Endothelial cell (in vitro differentiated cells): ENCODE measurements at regions not wholly inside any gene's neighbourhood (a gene's known extent, or its start where the extent isn't known, plus 50 kb on each side); places are given as distances from the start of the nearest gene placed in this dataset.

Experiments
- DNase-seq: peaks from one replicate; pipeline ENCODE4 v3.0.0; 2021; ENCODE audit warnings: low spot score
- H3K27ac Mint-ChIP-seq: one replicate; pipeline ENCODE4 v1.8.0; 2021; ENCODE audit warnings: mixed read lengths, inconsistent platforms; ENCODE audit not compliant: unreplicated experiment
- H3K27me3 Mint-ChIP-seq: one replicate; pipeline ENCODE4 v1.8.0; 2021; ENCODE audit warnings: mild to moderate bottlenecking, moderate library complexity, mixed read lengths, inconsistent platforms; ENCODE audit not compliant: unreplicated experiment
- H3K36me3 Mint-ChIP-seq: one replicate; pipeline ENCODE4 v1.8.0; 2021; ENCODE audit warnings: mild to moderate bottlenecking, low read depth, mixed read lengths, inconsistent platforms; ENCODE audit not compliant: unreplicated experiment
- H3K4me1 Mint-ChIP-seq: one replicate; pipeline ENCODE4 v1.8.0; 2021; ENCODE audit warnings: mild to moderate bottlenecking, mixed read lengths, inconsistent platforms; ENCODE audit not compliant: unreplicated experiment
- H3K4me3 Mint-ChIP-seq: one replicate; pipeline ENCODE4 v1.8.0; 2021; ENCODE audit warnings: mild to moderate bottlenecking, mixed read lengths, inconsistent platforms; ENCODE audit not compliant: unreplicated experiment
- H3K9me3 Mint-ChIP-seq: one replicate; pipeline ENCODE4 v1.8.0; 2021; ENCODE audit warnings: mixed read lengths, inconsistent platforms; ENCODE audit not compliant: unreplicated experiment
- TF ChIP-seq, protein P1 (sequence below): fragments of 200-600 bp; sonication (generic); IDR thresholded peaks from one replicate; pipeline ENCODE4 v1.5.0; 2021; ENCODE audit warnings: antibody characterized with exemption; ENCODE audit not compliant: unreplicated experiment

DNA sequence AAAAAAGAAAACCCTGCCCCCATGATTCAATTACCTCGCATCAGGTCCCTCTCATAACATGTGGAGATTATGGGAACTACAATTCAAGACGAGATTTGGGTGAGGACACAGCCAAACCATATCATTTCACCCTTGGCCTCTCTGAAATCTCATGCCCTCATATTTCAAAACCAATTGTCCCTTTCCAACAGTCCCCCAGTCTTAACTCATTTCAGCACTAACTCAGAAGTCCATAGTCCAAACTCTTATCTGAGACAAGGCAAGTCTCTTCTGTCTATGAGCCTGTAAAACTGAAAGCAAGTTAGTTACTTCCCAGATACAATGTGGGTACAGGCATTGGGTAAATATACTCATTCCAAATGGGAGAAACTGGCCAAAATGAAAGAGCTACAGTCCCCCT lies 536.1 kb downstream of the MEI4 start:
- DNase-seq: no peak
- TF ChIP-seq, protein P1, sequence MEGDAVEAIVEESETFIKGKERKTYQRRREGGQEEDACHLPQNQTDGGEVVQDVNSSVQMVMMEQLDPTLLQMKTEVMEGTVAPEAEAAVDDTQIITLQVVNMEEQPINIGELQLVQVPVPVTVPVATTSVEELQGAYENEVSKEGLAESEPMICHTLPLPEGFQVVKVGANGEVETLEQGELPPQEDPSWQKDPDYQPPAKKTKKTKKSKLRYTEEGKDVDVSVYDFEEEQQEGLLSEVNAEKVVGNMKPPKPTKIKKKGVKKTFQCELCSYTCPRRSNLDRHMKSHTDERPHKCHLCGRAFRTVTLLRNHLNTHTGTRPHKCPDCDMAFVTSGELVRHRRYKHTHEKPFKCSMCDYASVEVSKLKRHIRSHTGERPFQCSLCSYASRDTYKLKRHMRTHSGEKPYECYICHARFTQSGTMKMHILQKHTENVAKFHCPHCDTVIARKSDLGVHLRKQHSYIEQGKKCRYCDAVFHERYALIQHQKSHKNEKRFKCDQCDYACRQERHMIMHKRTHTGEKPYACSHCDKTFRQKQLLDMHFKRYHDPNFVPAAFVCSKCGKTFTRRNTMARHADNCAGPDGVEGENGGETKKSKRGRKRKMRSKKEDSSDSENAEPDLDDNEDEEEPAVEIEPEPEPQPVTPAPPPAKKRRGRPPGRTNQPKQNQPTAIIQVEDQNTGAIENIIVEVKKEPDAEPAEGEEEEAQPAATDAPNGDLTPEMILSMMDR: no peak
- no peak overlapping the region for H3K27ac Mint-ChIP-seq
- no peaks in the 10 kb centered on the region for H3K9me3 Mint-ChIP-seq
- peaks cover 2% of the 10 kb centered on the region for H3K27me3 Mint-ChIP-seq
- H3K4me1 Mint-ChIP-seq: no peaks in the 10 kb centered on the region
- no peak overlapping the region for H3K4me3 Mint-ChIP-seq
- peaks cover 8% of the 10 kb centered on the region for H3K36me3 Mint-ChIP-seq

- H3K4me1 Mint-ChIP-seq: no peaks in the 10 kb centered on the region
- TF ChIP-seq, protein P1: no peak
- H3K9me3 Mint-ChIP-seq: no peaks in the 10 kb centered on the region
- no peak for DNase-seq
- H3K4me3 Mint-ChIP-seq: no peak overlapping the region
- no peak overlapping the region for H3K27ac Mint-ChIP-seq
- H3K36me3 Mint-ChIP-seq: peaks cover 8% of the 10 kb centered on the region
- H3K27me3 Mint-ChIP-seq: peaks cover 5% of the 10 kb centered on the region
These were observed 539.2 kb downstream of the MEI4 start for GRCh38 chr6:78192057-78192456.

DNA sequence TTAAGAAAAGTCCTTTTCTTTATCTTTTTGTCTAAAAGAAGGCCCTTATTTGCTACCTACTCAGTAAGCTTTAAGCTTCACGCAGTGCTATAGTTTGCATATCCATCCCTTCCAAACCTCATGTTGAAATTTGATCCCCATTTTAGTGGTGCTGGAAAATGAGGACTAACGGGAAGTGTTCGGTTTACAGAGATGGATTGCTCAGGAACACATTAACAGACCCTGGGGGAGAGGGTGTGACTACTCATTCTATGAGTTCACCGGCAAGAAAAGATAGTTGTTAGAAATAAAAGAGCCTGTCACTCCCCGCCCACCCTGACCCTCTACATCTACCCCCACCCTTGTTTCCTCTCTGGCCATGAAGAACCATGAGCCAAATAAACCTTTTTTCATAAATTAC lies 546.2 kb downstream of the MEI4 start:
- no peak overlapping the region for H3K27ac Mint-ChIP-seq
- H3K36me3 Mint-ChIP-seq: no peaks in the 10 kb centered on the region
- TF ChIP-seq, protein P1: no peak
- no peaks in the 10 kb centered on the region for H3K9me3 Mint-ChIP-seq
- H3K4me1 Mint-ChIP-seq: no peaks in the 10 kb centered on the region
- H3K4me3 Mint-ChIP-seq: no peak overlapping the region
- peaks cover 2% of the 10 kb centered on the region for H3K27me3 Mint-ChIP-seq
- DNase-seq: no peak

- no peaks in the 10 kb centered on the region for H3K36me3 Mint-ChIP-seq
- H3K9me3 Mint-ChIP-seq: no peaks in the 10 kb centered on the region
- H3K4me1 Mint-ChIP-seq: no peaks in the 10 kb centered on the region
- peaks cover 2% of the 10 kb centered on the region for H3K27me3 Mint-ChIP-seq
- TF ChIP-seq, protein P1: no peak
- H3K4me3 Mint-ChIP-seq: no peak overlapping the region
- no peak for DNase-seq
- H3K27ac Mint-ChIP-seq: no peak overlapping the region
These were observed 569.4 kb downstream of the MEI4 start for GRCh38 chr6:78222226-78222625.

GRCh38 chr6:78231002-78231401 lies 578.2 kb downstream of the MEI4 start:
- no peak for DNase-seq
- Mint-ChIP-seq H3K27me3 (peaks cover 2% of the 10 kb centered on the region), H3K27ac (no peak overlapping the region), H3K4me1 (no peaks in the 10 kb centered on the region), H3K36me3 (no peaks in the 10 kb centered on the region), H3K4me3 (no peak overlapping the region), H3K9me3 (no peaks in the 10 kb centered on the region)
- TF ChIP-seq, protein P1: no peak
